Activated CD8-positive, alpha-beta memory T cell treated with anti-CD3 and anti-CD28 coated beads, Interleukin-2, amount 10 ng/mL, durations not matched to agents 7 days and 5 days (primary cell): ENCODE measurements at regions not wholly inside any gene's neighbourhood (a gene's known extent, or its start where the extent isn't known, plus 50 kb on each side); places are given as distances from the start of the nearest gene placed in this dataset.
"Not testable (repeated sequence)": the region's sequence is repeated elsewhere in the genome, so short reads cannot be mapped to it uniquely, and the experiment has no call there.

Experiments
- ATAC-seq: fragments of 150-1000 bp; cut with Tn5 transposase; one replicate; pipeline ENCODE4 v1.10.0; 2021; ENCODE audit warnings: moderate library complexity
- CTCF ChIA-PET: fragments of 350-600 bp; sonication (Branson Sonifier 250); formaldehyde crosslinking; loops from one replicate; lab custom pipeline; 2021; ENCODE audit warnings: antibody characterized with exemption; lab: Charles Lee
- DNase-seq: peaks from one replicate; pipeline ENCODE4 v3.0.0-alpha.2; 2020
- H3K27ac Mint-ChIP-seq: one replicate; pipeline ENCODE4 v1.8.0; 2021; ENCODE audit warnings: mild to moderate bottlenecking, mixed read lengths
- H3K27me3 Mint-ChIP-seq: one replicate; pipeline ENCODE4 v1.8.0; 2021; ENCODE audit warnings: mixed read lengths
- H3K36me3 Mint-ChIP-seq: one replicate; pipeline ENCODE4 v1.8.0; 2021; ENCODE audit warnings: mild to moderate bottlenecking, mixed read lengths
- H3K4me1 Mint-ChIP-seq: one replicate; pipeline ENCODE4 v1.8.0; 2021; ENCODE audit warnings: mixed read lengths
- H3K4me3 Mint-ChIP-seq: one replicate; pipeline ENCODE4 v1.8.0; 2021; ENCODE audit warnings: mild to moderate bottlenecking, moderate library complexity, mixed read lengths
- H3K9me3 Mint-ChIP-seq: one replicate; pipeline ENCODE4 v1.8.0; 2022; ENCODE audit warnings: low read depth, mixed read lengths

- CTCF ChIA-PET: interaction anchor here (0.7 to 1.4 kb wide), 3 partner anchors 10 to 552 kb away, joined by 3 to 4 read pairs (median 3); no protein-coding TSS in a partner anchor
- Mint-ChIP-seq H3K9me3 (no peaks in the 10 kb centered on the region), H3K27me3 (no peaks in the 10 kb centered on the region), H3K4me3 (no peak overlapping the region), H3K4me1 (no peaks in the 10 kb centered on the region), H3K36me3 (no peaks in the 10 kb centered on the region), H3K27ac (no peak overlapping the region)
- no peak for ATAC-seq
- no peak for DNase-seq
Measured at GRCh38 chrX:65451663-65452062, 82.9 kb downstream of the LAS1L start.

- H3K27ac Mint-ChIP-seq: no peak overlapping the region
- H3K27me3 Mint-ChIP-seq: no peaks in the 10 kb centered on the region
- no peaks in the 10 kb centered on the region for H3K4me1 Mint-ChIP-seq
- H3K36me3 Mint-ChIP-seq: no peaks in the 10 kb centered on the region
- ATAC-seq: no peak
- H3K4me3 Mint-ChIP-seq: no peak overlapping the region
- CTCF ChIA-PET: no interaction called here
- no peaks in the 10 kb centered on the region for H3K9me3 Mint-ChIP-seq
- DNase-seq: no peak
Measured at GRCh38 chrX:65420154-65420553, 114.4 kb downstream of the LAS1L start.

- ATAC-seq, CTCF ChIA-PET: not testable (repeated sequence)
Measured at GRCh38 chrX:65407662-65408061, 126.9 kb downstream of the LAS1L start.

GRCh38 chrX:65407157-65407626 lies 127.4 kb downstream of the LAS1L start:
- H3K27me3 Mint-ChIP-seq: peaks cover 40% of the 10 kb centered on the region
- no peaks in the 10 kb centered on the region for H3K9me3 Mint-ChIP-seq
- H3K4me1 Mint-ChIP-seq: peaks cover 1% of the 10 kb centered on the region
- no peak overlapping the region for H3K27ac Mint-ChIP-seq
- DNase-seq: no peak
- CTCF ChIA-PET: no interaction called here
- peak overlapping the region; percentile 62 for H3K4me3 Mint-ChIP-seq
- ATAC-seq: peak; percentile 39
- H3K36me3 Mint-ChIP-seq: no peaks in the 10 kb centered on the region

More at GRCh38 chrX:65407662-65408061, 126.9 kb downstream of the LAS1L start:
- not testable (repeated sequence) for DNase-seq, H3K9me3 Mint-ChIP-seq, H3K36me3 Mint-ChIP-seq, H3K4me1 Mint-ChIP-seq, H3K4me3 Mint-ChIP-seq, H3K27ac Mint-ChIP-seq
- peaks cover 40% of the 10 kb centered on the region for H3K27me3 Mint-ChIP-seq

- no peaks in the 10 kb centered on the region for H3K36me3 Mint-ChIP-seq
- ATAC-seq (peak; percentile 65), DNase-seq (peak; percentile 43)
- CTCF ChIA-PET: no interaction called here
- no peak overlapping the region for H3K27ac Mint-ChIP-seq
- peaks cover 1% of the 10 kb centered on the region for H3K4me1 Mint-ChIP-seq
- peaks cover 40% of the 10 kb centered on the region for H3K27me3 Mint-ChIP-seq
- H3K4me3 Mint-ChIP-seq: peak overlapping the region; percentile 62
- H3K9me3 Mint-ChIP-seq: no peaks in the 10 kb centered on the region
Measured at GRCh38 chrX:65406532-65406931, 128.1 kb downstream of the LAS1L start.

GRCh38 chrX:65392284-65392683 lies 142.3 kb downstream of the LAS1L start:
- no peak for DNase-seq
- no peaks in the 10 kb centered on the region for H3K4me1 Mint-ChIP-seq
- no peak for ATAC-seq
- CTCF ChIA-PET: no interaction called here
- peaks cover 2% of the 10 kb centered on the region for H3K36me3 Mint-ChIP-seq
- H3K4me3 Mint-ChIP-seq: no peak overlapping the region
- H3K27ac Mint-ChIP-seq: no peak overlapping the region
- no peaks in the 10 kb centered on the region for H3K27me3 Mint-ChIP-seq
- peaks cover 2% of the 10 kb centered on the region for H3K9me3 Mint-ChIP-seq

- H3K27me3 Mint-ChIP-seq, H3K36me3 Mint-ChIP-seq, H3K27ac Mint-ChIP-seq, H3K4me1 Mint-ChIP-seq, CTCF ChIA-PET, H3K9me3 Mint-ChIP-seq, DNase-seq, H3K4me3 Mint-ChIP-seq, ATAC-seq: not testable (repeated sequence)
Measured at GRCh38 chrX:65389120-65389519, 145.5 kb downstream of the LAS1L start.
